ENCODE measurements at regions not wholly inside any gene's neighbourhood (a gene's known extent, or its start where the extent isn't known, plus 50 kb on each side); places are given as distances from the start of the nearest gene placed in this dataset.
"Not testable (repeated sequence)": the region's sequence is repeated elsewhere in the genome, so short reads cannot be mapped to it uniquely, and the experiment has no call there.

DNA sequence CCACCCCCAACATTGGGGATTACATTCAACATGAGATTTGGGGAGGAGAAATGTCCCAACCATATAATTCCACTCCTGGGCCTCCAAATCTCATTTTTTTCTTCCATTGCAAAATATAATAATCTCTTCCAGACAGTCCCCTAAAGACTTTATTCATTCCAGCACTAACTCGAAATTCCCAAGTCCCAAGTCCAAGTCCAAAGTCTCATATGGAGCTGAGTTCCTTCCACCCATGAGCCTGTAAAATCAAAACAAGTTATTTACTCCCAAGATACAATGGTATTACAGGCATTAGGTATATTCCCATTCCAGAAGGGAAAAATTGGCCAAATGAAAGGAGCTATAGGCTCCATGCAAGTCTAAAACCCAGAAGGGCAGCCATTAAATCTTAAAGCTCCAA is 56.7 kb downstream of the P2RY1 start:
- intact Hi-C loops (cut with DNase I), result no loop called here
- ATAC-seq, result no peak
- DNase-seq, result no peak

DNA sequence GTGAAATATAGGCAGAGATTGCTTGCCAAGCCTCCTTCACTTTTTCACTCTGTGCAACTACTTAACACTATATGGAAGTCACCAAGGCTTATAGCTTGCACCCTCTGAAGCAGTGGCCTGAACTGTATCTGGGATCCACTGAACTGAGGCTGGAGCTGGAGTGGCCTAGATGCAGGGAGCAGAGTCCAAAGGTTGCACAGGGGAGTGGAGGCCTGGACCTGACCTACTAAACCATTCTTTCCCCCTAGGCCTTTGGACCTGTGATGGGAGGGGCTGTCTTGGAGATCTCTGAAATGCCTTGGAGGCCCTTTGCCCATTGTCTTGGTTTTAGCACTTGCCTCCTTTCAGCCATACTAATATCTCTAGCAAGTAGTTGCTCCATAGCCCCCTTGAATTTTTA is 57.5 kb downstream of the P2RY1 start:
- ATAC-seq (no peak), DNase-seq (no peak)
- intact Hi-C loops (cut with DNase I), result no loop called here

DNA sequence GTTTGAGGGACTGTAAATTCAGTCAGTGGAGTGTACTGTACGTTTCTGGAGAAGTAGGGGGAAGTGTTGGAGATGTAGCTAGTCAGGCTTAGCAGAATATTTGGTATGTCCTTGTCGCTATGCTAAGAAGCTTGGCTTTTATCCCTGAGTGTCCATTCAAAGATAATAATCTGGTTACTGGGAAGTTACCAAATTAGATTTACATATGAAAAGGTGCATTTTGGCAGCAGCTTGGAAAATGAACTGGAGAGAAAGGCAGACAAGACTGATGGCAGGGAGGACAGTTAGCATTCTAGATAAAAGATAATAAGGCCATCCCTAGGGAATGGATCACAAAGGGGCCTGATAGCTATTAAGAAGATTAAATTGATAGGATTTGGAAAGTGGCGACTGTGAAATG is 58.7 kb downstream of the P2RY1 start:
- intact Hi-C loops (cut with DNase I), result no loop called here
- DNase-seq (no peak), ATAC-seq (no peak)

DNA sequence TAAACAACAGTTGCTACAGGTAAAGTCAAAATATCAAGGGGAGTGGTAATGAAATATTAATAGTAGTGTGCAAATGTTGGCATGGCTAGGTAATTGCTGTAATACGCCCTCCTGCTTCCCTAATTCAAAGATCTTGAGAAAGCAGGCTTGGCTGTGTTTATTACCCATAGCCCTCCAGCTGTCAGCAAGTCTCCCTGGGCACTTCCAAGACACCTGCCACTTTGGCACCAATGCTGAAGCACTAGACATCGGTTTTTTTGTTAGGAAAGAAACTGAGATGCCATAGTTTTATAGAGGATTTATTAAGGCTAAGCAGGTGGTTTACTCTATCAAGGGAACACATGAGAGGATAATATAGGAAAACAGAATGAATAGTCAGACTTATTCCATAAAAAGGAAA is 64.4 kb downstream of the P2RY1 start:
- intact Hi-C loops (cut with DNase I), result no loop called here
- DNase-seq (no peak), ATAC-seq (no peak)

DNA sequence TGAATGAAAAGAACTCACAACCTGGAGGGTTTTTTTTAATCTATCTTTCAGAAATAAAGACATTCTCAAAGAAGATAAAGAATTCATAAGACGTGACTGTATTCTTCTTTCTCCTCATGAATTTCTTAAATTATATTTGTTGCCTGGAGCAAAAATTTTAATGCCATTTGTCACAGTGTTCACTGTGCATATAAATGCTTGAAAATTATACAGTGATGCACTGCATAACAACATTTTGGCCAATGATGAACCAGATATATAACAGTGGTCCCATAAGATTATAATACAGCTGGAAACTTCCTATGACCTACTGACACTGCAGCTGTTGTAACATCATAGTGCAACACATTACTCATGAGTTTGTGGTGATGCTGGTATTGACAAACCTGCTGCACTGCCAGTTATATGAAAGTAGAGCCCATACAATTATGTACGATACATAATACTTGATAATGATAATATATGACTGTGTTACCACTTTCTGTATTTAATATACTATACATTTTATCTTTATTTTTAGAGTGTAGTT is 67.3 kb downstream of the P2RY1 start:
- ATAC-seq, result no peak
- DNase-seq, result no peak
- intact Hi-C loops (cut with DNase I), result no loop called here

DNA sequence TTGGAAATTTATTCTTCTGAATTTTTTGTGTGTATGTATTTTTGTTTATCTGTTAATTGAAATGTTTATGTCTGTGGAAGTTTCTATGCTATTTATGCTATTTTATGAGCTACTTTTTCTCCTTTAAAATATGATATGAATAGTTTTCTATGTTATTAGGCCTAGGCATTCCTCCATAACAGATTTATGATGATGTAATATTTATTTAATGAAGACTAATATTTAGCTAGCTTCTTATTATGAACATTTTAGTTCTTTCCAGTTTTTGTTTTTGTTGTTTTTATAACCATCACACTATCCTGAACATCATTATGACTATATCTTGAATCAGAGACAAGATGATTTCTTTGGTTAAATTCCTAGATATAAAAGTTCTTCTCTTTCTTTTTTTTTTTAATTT is 70.7 kb downstream of the P2RY1 start:
- DNase-seq, result no peak
- intact Hi-C loops (cut with DNase I), result no loop called here
- no peak for ATAC-seq

DNA sequence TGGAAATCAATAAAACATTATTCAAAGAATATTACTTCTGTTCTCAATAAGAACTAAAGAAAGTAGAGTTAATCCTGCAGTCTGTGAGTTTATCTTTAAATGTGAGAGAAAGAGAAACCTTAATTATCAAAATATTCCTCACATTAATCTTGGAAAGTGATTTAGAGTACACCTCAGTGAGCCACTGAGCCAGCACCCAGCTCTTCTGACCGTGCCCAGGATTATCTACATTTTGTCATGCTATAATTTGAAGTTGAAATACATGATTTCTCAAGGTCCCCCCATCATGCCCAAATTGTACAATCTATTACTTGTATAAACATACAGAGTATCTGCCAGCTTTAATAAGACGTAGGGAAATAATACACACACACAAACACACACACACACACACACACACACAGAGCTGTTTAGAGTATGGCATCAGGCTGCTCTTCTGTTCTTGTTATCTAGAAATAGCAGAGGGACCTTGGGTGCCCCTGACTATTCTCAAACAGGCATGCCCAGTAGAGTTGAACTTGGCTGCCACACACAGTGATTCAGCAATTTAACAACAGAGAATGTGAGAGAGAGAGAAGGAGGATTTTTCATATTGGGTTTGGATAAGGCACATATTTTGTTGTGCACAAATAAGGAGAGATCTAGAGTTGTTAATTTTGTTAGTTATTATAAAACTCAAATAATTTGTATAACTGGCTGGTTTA is 74.4 kb downstream of the P2RY1 start:
- ATAC-seq (peak; percentile 87 to 88), DNase-seq (peak; percentile 22)
- intact Hi-C loops (cut with DNase I), result no loop called here

DNA sequence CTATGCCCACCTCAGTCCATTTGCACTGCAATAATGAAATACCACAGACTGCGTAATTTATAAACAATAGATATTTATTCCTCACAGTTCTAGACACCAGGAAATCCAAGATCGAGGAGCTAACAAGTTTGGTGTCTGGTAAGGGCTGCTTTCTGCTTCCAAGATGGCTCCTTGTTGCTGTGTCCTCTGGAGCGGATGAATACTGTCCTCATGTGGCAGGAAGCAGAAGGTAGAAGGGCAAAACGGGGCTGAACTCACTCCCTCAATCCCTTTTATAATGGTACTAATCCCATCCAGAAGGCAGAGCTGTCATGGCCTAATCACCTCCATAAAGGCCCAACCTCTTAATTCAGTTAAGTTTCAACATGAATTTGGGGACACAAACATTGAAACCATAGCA is 75.3 kb downstream of the P2RY1 start:
- intact Hi-C loops (cut with DNase I), result no loop called here
- ATAC-seq (no peak), DNase-seq (no peak)

DNA sequence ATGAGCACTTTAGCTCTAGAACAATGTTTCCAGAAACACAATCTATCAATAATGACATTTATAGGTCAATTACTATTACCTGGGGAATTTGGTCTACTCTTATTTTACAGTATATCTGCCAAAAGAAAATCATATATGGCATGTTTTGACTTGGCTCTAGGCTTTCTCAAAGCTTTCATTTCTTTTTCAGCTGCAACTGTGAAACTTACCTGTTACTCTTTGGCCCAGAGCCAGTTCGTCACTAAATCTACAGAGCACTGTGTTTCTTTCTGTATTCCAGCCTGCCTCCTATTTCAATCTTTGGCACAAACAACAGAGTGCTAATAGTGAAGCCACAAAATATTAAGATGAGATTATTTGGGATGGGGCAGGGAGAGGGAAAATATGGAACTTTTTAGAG is 76.0 kb downstream of the P2RY1 start:
- no peak for ATAC-seq
- DNase-seq, result no peak
- intact Hi-C loops (cut with DNase I), result no loop called here

DNA sequence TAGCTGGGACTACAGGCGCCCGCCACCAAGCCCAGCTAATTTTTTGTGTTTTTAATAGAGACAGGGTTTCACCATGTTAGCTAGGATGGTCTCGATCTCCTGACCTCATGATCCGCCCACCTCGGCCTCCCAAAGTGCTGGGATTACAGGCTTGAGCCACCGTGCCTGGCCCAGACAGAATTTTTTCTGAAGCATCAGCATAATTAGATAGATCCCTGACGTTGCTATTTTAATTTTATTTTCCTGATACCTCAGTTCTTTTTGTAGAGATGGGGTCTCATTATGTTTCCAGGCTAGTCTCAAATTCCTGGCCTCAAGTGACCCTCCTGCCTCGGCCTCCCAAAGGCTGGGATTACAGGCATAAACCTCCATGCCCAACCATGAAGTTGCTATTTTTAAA is 79.8 kb downstream of the P2RY1 start:
- DNase-seq; intact Hi-C loops (cut with DNase I); ATAC-seq: not testable (repeated sequence)

DNA sequence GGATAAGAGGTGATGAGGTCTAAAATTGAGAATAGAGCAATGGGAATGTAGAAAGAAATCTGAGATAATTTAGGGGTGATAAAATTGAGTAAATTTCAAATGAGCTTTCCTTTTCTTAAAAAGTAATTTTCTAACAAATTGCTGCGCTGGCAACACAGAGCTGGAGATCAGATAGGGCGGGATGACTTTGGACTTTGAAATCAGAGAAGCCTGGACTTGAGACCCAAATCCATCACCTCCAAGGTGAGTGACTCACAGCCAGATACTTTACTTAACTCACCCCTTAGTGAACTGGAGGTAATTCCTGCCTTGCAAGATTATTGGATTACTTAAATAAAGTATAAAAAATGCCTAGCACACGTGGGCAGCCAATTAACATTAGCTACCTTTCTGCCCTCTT is 80.8 kb downstream of the P2RY1 start:
- intact Hi-C loops (cut with DNase I), result no loop called here
- no peak for DNase-seq
- no peak for ATAC-seq

DNA sequence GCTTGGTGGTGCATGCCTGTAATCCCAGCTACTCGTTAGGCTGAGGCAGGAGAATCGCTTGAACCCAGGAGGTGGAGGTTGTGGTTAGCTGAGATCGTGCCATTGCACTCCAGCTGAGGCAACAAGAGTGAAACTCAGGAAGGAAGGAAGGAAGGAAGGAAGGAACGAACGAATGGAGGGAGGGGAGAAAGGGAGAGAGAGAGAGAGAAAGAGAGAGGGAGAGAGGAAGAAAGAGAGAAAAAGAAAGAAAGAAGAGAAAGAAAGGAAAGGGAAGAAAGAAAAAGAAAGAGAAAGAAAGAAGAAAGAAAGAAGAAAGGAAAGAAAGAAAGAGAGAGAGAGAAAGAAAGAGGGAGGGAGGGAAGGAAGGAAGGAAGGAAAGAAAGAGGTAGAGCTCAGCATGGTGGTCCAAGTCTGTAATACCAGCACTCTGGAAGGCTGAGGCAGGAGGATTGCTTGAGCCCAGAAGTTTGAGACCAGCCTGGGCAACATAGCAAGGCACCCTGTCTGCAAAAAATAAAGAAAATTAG is 81.9 kb downstream of the P2RY1 start:
- no peak for DNase-seq
- intact Hi-C loops (cut with DNase I), result no loop called here
- no peak for ATAC-seq

DNA sequence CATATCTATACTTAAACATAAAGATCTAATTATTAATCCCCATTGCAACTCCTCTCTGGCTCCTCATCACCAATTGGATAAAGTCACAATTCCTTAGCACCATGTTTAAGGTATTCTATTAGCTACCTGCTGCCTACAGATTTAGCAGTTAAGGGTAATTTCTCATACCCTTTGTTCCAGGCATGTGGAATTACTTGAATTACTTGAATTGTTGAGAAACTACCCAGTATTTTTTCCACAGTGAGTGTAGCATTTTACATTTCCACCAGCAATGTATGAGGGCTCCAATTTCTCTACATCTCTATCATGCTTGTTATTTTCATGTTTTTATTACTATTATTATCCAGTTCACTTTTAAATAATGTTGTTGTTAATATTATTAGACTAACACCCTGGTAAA is 86.4 kb downstream of the P2RY1 start:
- intact Hi-C loops (cut with DNase I), result no loop called here
- DNase-seq (no peak), ATAC-seq (no peak)

DNA sequence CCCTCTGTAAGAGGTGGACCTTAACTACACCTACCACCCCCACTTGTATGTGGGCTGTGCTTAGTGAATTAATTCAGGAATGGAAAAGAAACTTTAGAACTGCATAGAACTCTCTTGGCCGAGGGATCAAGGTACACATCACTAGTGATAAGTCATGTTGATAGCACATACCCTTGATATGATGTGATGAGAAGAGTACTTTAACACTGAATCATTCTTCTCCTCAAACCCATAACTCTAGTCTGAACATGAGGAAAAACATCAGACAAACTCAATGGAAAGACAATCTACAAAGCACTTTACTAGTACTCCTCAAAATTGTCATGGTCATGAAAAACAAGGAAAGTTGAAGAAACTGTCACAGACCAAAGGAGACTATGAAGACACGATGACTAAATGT is 87.6 kb downstream of the P2RY1 start:
- intact Hi-C loops (cut with DNase I), result no loop called here
- no peak for DNase-seq
- ATAC-seq, result no peak

DNA sequence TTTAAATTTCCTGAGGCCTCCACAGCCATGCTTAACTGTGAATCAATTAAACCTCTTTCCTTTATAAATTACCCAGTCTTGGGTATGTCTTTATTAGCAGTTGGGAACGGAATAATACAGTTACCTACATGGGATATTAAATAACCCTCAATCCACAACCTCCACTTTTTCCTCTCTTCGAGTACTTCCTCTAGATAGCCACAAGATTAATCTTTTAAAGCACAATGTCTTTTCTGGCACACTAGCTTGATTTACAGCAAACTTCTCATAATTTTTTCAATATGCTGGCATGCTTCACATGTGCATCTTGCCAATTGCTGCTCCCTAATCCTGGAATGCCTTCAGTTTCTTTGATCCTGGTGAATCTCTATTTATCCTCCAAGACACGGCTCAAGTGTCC is 92.2 kb downstream of the P2RY1 start:
- ATAC-seq (no peak), DNase-seq (no peak)
- intact Hi-C loops (cut with DNase I), result no loop called here

DNA sequence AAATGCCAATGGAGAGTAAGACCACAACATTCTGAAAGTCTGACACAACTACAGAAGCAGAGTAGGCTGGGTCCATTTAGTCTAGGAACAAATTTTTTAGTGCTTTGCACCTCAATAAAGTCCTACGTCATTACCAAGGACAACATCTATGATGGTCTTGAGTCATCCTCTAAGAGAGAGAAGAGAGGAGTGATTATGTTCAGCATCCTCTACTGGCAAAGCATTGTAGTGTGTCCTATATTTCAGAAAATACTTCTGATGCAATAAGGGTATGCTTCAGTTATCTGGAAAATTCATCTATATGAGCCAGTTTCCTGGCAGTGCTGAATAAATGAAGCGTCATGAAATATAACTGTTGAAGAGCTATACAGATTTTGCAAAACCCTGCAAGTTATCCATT is 95.6 kb downstream of the P2RY1 start:
- DNase-seq (no peak), ATAC-seq (no peak)
- intact Hi-C loops (cut with DNase I), result no loop called here

DNA sequence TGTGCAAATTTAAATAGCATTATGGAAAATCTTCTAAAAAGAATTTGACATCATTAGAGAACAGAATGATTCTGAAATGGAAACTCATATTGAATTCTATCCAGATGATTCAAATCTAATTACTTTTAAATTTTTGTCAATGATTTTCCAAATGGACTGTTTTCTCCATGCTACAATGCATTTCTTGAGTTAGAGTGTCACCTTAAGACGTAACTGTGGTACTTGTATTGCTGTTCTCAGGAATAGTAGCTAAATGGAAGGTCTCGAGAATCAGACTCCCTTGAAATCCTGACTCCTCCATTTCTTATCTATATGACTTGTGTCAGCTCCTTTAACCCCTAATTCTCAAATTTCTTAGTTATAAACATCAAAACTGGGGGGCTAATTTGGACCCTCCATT is 102.3 kb downstream of the P2RY1 start:
- intact Hi-C loops (cut with DNase I), result no loop called here
- ATAC-seq (no peak), DNase-seq (no peak)

DNA sequence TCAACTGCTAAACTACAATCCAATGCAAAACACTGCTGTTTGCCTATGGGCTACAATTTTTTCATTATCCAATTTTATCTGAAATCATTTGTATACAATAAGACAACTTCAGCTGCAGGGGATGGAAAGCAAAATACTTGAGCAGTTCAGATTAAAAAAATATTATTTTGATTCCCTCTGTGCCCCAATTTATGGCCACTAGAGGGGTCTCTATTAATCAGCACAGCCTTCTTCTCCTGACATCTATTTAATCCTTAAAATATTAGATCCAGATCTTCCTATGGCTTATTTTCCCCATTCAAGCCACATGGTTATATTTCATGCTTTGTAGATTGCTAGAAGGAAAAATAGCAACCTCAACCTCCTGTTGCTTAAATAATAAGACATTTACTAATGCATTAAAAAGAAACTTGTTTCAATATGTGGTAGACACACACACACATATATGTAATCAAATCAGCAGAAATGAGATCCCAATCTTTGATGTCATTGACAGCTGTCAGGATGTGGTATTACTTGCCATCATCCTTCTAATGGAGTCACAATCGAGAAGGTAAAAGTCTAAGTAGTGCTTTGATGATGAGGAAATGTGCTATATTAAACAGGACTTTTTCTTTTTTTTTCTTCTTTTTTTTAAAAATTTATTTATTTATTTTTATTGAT is 104.2 kb downstream of the P2RY1 start:
- no peak for ATAC-seq
- intact Hi-C loops (cut with DNase I), result no loop called here
- DNase-seq, result no peak

DNA sequence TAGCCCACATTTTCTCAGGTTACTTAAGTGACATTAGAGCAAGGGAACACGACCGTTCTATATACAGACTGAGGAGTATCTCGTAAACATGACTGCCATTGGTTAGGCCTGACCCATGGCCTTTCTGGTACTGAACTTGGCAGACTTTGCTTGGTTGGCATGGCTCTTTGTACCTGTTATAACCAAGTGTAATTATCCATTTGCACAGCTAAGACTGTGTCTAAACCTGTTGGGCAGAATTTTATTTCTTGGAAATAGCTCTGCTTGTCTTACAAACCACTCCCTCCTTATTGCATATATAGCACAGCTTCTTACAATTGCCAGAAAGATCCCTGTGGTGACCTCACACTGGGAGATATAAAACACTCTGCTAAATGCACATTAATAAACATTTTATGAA is 106.9 kb downstream of the P2RY1 start:
- DNase-seq (no peak), ATAC-seq (no peak)
- intact Hi-C loops (cut with DNase I), result no loop called here

DNA sequence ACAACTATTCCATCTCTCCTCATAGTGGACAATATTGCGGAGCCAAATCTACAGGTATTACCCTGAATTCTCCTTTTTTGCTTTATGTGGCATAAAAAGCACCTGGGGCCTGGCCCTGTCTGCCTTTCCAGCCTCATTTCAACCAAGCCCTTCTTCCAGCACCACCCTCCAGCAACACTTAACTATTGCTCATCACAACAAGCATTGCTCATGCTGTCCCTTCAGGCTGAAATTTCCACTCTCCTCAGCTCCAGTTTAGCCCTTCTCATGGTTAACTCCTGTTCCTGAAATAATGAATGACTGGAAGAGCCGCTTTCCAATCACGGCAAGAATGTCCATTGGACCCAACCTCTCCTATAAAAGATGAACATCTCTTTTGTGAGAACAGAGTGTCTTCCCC is 107.4 kb downstream of the P2RY1 start:
- no peak for DNase-seq
- no peak for ATAC-seq
- intact Hi-C loops (cut with DNase I), result no loop called here

DNA sequence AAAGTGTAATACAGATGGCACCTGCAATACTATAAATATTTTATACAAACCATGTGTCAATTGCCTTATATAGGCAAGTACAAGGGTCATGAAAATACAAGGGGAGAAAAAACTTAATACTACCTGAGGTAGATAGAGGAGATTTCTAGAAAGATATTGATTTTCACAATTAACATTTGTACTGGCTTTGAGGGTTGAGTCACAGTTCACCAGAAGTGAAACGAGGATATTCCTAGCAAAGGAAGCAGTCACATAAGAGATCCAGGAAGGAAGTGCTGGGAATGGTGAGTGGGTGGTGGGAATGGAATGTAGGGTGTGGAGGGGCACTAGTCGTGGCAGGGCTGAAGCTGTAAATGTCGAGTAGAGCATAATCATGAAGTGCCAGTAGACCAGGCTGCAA is 108.7 kb downstream of the P2RY1 start:
- intact Hi-C loops (cut with DNase I), result no loop called here
- DNase-seq (no peak), ATAC-seq (no peak)

Measured in left cardiac atrium (tissue), 4 donors.